NOMO-1 (cell line): ENCODE measurements at regions not wholly inside any gene's neighbourhood (a gene's known extent, or its start where the extent isn't known, plus 50 kb on each side); places are given as distances from the start of the nearest gene placed in this dataset.

ENCODE experiments used
- DNase-seq, 2 experiments: peaks; one replicate each; lab custom pipeline; 2025; ENCODE audit not compliant: unreplicated experiment in 2 of 2; lab: John Stamatoyannopoulos, UW

DNA sequence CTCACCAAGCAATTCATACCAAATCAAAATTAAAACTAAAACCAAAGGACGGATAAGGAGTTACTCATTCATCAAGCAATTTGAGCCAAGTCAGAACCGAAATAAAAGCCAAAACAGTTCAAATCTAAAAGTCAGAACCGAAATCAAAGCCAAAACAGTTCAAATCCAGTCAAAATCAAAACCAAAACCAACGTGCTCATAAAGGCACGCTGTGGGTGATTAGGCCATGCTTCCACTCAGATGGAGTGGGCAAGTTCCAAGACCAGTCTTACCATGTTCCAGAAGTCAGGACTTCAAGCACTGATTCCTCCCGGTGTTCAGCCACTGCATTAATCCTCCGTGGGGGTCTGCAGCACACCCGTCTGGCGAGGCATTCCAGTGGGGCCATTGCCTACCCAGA, 409.3 kb downstream of the TGFB2 start:
- DNase-seq = no peak

DNA sequence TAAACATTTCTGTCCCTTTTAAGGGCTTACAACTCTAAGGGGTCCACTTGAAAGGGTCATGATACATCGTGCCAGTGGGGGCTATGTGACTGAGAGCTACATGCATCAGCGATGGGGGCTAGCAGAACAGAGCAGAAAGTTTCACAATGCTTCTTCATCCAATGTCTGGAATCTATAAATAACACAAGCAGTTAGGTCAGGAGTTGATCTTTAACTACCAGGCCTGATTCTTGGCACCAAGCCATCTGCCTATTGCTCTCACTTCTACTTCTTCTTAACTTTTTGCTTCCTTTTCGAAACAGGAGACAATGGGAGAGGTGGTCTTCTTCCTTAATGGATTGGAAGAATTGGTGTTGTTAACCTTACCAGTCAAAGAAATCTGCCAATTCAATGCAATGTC, 410.0 kb downstream of the TGFB2 start:
- DNase-seq = peak; percentile 6 to 15

DNA sequence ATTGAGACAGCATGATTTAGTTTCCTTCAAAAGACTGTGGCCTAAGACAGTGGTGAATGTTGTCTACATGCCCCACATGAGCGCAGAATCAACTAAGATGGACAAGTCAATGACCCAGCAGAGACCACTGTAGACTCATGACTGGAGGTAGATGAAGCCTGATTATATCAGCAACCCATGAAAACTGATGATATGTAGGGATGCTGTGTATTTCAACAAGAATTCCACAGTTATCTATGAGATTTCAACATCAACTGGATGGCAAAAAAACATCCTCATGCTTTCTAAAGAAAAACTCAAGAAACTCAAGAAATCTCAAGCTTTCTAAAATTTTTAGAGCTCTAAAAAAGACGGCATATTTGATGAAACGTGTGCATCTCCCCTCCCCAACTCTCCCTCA, 413.9 kb upstream of the LYPLAL1 start:
- no peak for DNase-seq

- DNase-seq = no peak
Observed at GRCh38 chr1:218760601-218761570, 412.8 kb upstream of the LYPLAL1 start.

GRCh38 chr1:218763538-218763937, 410.1 kb upstream of the LYPLAL1 start:
- DNase-seq = no peak

DNA sequence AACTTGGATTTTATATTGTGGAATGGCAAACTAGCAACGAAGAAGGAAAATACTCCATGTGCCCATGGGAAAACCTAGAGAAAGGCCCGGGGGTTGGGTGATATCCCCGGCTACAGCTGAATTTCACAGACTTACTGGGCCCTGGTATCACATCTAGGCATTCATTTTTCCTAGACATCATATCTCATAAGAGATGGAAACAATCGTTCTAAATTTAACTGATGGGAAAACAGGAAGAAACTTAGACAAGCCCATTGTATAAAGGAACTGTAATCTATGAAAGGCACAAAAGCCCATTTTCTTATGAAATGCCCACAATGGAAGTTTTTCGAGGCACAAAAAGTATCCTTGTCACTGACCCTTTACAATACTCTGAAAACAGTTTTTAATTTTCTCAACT, 407.9 kb upstream of the LYPLAL1 start:
- DNase-seq = no peak

DNA sequence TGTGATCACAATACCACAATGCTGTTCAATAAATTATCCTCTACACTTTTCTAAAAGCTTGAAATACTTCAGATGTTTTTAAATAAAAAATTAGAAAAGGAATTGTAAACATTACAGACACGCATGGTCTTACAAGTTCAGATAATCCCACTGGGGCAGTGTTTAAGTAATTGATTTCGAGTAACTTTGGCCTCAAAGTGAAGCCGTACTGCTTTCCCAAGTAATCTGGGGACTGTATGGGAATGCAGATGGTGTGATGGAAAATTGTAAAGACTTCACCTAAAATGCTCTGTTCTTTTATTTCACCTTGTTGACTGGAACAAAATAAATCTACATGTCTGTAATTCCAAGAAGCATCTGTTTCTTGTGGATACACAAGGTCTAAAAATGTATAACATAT, 401.7 kb upstream of the LYPLAL1 start:
- no peak for DNase-seq

DNA sequence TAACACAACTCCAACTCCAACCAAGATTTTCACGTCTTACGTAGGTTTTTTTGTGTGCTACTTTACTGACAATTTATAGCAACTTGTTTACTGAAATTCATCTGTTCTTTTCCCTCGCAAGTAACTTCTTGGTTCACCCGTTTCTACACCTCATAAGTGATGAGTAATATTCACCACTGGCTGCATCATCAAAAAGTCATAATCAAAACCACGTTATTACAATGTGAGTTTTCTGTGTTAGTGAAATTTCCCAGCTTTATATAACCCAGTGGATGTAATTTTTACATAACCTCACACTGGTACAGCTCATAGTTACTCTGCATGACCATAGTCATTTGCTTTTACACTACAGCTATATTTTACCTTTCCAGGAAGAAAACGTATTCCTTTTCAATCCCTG, 401.1 kb upstream of the LYPLAL1 start:
- no peak for DNase-seq

DNA sequence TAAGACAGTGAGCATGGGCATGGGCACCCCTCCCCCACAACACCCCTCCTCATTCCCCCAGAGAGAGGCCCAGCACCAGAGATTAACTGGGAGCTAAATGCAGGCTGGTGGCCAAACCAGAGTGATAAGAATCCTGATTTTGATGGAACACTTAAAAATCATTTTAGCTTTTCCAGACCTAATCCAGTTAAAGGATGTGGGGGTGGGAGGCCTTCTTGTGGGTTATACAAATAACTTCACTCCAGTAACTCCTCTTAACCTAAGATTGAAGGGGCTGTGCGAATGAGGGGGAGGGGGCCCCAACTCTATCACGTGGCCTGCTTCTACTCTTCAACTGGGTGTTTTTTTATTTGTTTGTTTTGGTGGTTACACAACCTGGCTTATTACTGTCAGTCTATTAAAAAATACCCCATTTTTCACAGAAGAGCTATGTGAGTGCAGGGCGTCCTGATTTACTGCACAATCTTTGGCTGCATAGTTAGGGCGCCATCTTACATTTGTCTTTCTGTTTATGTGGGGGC, 398.1 kb upstream of the LYPLAL1 start:
- DNase-seq = no peak

- DNase-seq = no peak
Observed at GRCh38 chr1:218778257-218779126, 395.2 kb upstream of the LYPLAL1 start.

- no peak for DNase-seq
Observed at GRCh38 chr1:218779341-218780100, 394.2 kb upstream of the LYPLAL1 start.

DNA sequence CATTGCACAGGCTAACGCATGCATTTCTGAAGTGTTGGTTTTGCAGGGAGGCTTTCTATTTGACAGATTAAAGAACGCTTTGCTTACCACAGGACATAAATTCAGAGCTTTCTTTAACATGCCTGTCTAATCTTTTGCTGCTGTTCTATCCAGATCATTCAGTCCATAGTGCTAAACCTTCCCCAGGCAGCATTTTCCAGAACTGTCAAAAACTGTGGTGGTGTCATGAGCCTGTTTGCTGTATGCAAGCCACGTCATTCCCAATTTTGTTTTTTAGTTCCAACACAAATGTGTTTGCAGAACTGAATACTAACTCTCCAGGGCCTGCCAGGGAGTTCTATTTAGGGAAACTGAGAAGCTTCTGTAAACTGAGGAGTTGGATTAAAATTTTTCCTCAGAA, 390.5 kb upstream of the LYPLAL1 start:
- no peak for DNase-seq

DNA sequence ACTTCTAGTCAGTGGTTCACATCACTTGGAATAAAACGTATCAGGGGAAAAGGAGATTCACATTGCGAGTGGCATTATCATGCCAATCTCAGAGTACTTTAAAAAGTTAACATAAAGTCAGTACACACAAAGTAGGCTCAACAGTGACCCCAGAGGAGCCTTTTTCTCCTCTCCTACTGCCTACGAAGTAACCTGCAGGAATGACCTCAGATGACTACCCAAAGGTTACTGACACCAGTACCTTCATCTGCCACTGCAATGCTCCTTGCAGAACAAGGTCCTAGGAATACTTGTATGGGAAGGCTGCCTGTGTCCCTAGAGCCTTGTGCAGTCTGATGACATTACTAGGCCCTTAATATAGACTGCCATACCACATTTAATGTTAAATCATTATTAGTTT, 389.8 kb upstream of the LYPLAL1 start:
- no peak for DNase-seq

DNA sequence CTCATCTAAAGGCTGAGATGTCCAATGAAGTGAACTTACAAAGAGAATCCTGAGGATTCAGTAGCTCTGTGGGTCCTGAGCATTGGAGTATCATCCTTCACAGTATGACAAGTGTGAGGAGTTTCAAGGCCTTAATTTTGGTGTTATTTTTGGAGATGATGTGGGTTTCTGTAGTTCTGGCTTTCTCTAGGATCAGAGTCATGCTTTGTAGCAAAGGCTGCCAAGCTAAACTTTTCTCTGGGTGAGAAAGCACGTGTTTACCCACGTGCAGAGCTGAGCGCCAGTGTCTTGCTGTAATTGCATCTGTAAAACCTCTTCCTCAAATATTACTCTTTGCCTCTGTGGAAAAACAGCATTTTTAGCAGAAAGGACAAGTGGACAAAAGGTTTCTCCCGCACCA, 387.8 kb upstream of the LYPLAL1 start:
- DNase-seq = no peak

DNA sequence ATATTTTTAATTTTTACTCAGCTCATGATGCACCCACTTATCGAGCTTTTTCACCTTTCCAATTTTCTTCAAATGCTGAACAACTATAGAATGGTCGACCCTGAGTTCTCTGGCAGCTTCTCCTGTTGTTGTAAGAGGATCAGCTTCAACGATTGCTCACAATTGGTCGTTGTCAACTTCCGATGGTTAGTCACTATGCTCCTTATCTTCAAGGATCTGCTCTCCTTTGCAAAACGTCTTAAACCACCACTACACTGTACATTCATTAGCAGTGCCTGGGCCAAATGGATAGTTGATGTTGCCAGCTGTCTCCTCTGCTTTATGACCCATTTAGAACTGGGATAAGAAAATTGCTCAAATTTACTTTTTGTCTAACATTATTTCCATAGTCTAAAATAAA, 385.9 kb upstream of the LYPLAL1 start:
- DNase-seq = no peak

- no peak for DNase-seq
Observed at GRCh38 chr1:218796773-218797172, 376.9 kb upstream of the LYPLAL1 start.

- no peak for DNase-seq
Observed at GRCh38 chr1:218802799-218803198, 370.9 kb upstream of the LYPLAL1 start.

GRCh38 chr1:218803351-218803997, 370.2 kb upstream of the LYPLAL1 start:
- DNase-seq = no peak

GRCh38 chr1:218804014-218804785, 369.5 kb upstream of the LYPLAL1 start:
- no peak for DNase-seq
